Naive thymus-derived CD8-positive, alpha-beta T cell (primary cell): ENCODE measurements at regions not wholly inside any gene's neighbourhood (a gene's known extent, or its start where the extent isn't known, plus 50 kb on each side); places are given as distances from the start of the nearest gene placed in this dataset.

ENCODE experiments used
- ATAC-seq, 2 donors: fragments of 150-1000 bp; cut with Tn5 transposase in 1 of 2; sonication (Bioruptor Pico), chemical (Tn5 transposase) in 1 of 2; 1 replicate in 1 of 2; 2 replicates in 1 of 2; pipeline ENCODE4 v1.10.0; 2021; ENCODE audit warnings: mild to moderate bottlenecking in 2 of 2, moderate library complexity in 2 of 2
- POLR2A ChIA-PET: fragments of 350-600 bp; sonication (Branson Sonifier 250); formaldehyde crosslinking; loops from one replicate; lab custom pipeline; 2021; ENCODE audit warnings: antibody characterized with exemption; lab: Charles Lee
- DNase-seq, 10 donors: peaks; one replicate each; pipeline versions ENCODE4 v3.0.0 to v3.0.0-alpha.2; 2020 to 2022
- H3K27ac Mint-ChIP-seq, 10 donors: one replicate each; pipeline ENCODE4 v1.8.0; 2020 to 2022; ENCODE audit warnings: mild to moderate bottlenecking in 10 of 10, mixed read lengths in 10 of 10, moderate library complexity in 4 of 10, inconsistent platforms in 1 of 10
- H3K27me3 Mint-ChIP-seq, 5 donors: one replicate each; pipeline ENCODE4 v1.8.0; 2021 to 2022; ENCODE audit warnings: mixed read lengths in 5 of 5
- H3K36me3 Mint-ChIP-seq, 3 donors: one replicate each; pipeline ENCODE4 v1.8.0; 2020 to 2022; ENCODE audit warnings: mixed read lengths in 3 of 3, mild to moderate bottlenecking in 2 of 3, inconsistent platforms in 1 of 3
- H3K4me1 Mint-ChIP-seq, 4 donors: one replicate each; pipeline ENCODE4 v1.8.0; 2021 to 2022; ENCODE audit warnings: mixed read lengths in 4 of 4
- H3K4me3 Mint-ChIP-seq, 10 donors: one replicate each; pipeline ENCODE4 v1.8.0; 2020 to 2022; ENCODE audit warnings: mild to moderate bottlenecking in 10 of 10, mixed read lengths in 10 of 10, moderate library complexity in 6 of 10, inconsistent platforms in 1 of 10
- H3K9me3 Mint-ChIP-seq, 9 donors: one replicate each; pipeline ENCODE4 v1.8.0; 2020 to 2022; ENCODE audit warnings: mixed read lengths in 9 of 9, mild to moderate bottlenecking in 3 of 9, inconsistent platforms in 1 of 9, moderate library complexity in 1 of 9

DNA sequence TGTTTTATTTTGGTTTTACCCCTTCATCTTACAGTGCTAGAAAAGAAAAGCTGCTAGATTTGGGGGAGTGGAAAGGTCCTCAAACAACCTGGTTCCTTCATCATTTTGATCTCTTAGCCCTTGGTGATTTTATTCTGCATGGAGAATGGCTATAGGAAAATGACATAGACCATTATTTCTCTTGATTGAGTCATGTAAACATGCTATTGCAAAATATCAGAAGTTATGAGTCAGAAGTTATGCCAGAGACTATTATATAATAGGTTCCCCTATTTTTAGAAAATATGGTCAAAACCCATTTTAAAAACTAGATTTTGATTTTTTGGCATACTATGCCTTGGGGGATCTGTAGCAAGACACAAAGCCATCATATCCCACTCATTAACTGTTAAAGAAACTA is 83.7 kb upstream of the FAM9C start:
- no peak for ATAC-seq
- Mint-ChIP-seq H3K9me3 (peaks cover 0 to 9% (median 0%) of the 10 kb centered on the region in 9 donors), H3K27me3 (no peaks in the 10 kb centered on the region), H3K4me3 (no peak overlapping the region), H3K36me3 (no peaks in the 10 kb centered on the region), H3K27ac (peak overlapping the region in 1 of 10 donors; percentile 40), H3K4me1 (peaks cover 4 to 54% (median 29%) of the 10 kb centered on the region in 4 donors)
- POLR2A ChIA-PET: no interaction called here
- no peak for DNase-seq

DNA sequence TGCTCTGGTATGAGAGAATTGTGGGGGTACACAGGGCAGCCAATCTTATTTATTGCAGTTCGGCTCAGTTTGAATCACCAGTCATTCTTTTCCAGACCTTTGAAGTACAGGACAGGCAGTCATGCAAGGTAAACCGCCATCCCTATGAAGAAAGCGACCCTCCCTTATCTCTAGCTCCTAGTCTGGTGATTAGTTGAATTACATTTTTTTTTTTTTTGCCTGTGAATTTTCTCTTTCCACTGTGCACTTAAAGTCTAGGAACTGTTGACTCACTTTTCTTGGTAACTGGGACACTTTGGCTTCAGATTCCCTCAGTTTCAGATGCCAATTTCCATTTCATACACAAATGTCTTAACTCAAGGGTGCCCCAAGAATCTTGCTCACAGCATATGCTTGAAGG is 82.4 kb upstream of the FAM9C start:
- no peaks in the 10 kb centered on the region for H3K27me3 Mint-ChIP-seq
- H3K27ac Mint-ChIP-seq: peak overlapping the region in 2 of 10 donors; percentile 2 to 25
- DNase-seq: no peak
- ATAC-seq: no peak
- no peak overlapping the region for H3K4me3 Mint-ChIP-seq
- H3K9me3 Mint-ChIP-seq: peaks cover 0 to 9% (median 0%) of the 10 kb centered on the region in 9 donors
- no peaks in the 10 kb centered on the region for H3K36me3 Mint-ChIP-seq
- POLR2A ChIA-PET: no interaction called here
- H3K4me1 Mint-ChIP-seq: peaks cover 5 to 64% (median 35%) of the 10 kb centered on the region in 4 donors

DNA sequence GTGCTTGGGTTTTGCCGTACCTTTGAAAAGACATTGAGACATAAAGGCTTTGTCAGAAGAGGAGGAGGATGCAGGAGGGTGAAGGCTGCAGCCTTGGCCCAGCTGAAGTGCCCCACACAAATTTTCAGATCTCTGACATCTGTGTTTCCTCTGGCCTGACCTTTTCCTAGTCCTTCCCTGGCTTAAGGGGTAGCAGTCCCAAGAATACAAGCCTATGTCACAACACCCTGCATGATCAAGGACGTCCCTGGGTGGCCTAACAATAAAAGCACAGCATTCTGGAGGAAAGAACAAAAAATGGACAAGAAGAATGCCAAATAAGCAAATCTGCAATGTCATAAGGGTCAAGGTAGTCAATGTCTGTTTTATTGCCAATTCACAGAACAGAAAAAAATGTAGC is 80.8 kb upstream of the FAM9C start:
- H3K36me3 Mint-ChIP-seq: no peaks in the 10 kb centered on the region
- POLR2A ChIA-PET: no interaction called here
- peak overlapping the region in 6 of 10 donors; percentile 27 to 95 (median 86) for H3K27ac Mint-ChIP-seq
- no peak for DNase-seq
- H3K27me3 Mint-ChIP-seq: no peaks in the 10 kb centered on the region
- H3K4me1 Mint-ChIP-seq: peaks cover 5 to 51% (median 30%) of the 10 kb centered on the region in 4 donors
- ATAC-seq: no peak
- H3K4me3 Mint-ChIP-seq: no peak overlapping the region
- H3K9me3 Mint-ChIP-seq: peaks cover 0 to 2% (median 0%) of the 10 kb centered on the region in 9 donors

DNA sequence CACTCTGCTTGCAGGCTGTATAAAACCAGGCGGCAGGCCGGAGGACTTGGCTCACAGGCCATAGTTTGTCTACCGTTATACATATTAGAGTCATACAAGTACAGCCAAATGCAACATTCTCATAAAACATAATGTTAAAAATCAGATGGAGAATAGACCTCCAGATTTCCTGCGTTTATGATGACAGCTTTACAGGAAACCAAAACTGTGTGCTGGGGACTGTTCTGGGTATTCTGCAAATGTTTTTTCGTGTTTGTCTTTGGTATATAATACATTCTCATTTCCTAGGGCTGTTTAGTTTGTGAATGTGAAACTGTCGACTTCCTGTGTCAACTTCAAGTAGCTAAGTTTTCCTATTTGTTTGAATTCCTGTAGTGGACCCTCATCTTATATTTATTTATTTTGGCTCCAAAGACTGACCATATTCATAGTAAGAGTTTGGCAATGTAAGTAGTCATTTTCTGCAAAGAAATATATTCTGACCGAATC is 79.5 kb upstream of the FAM9C start:
- Mint-ChIP-seq H3K27ac (peak overlapping the region; percentile 50 to 95 (median 84)), H3K27me3 (no peaks in the 10 kb centered on the region), H3K36me3 (no peaks in the 10 kb centered on the region), H3K4me1 (peaks cover 5 to 48% (median 29%) of the 10 kb centered on the region in 4 donors), H3K4me3 (peak overlapping the region; percentile 21 to 71 (median 64)), H3K9me3 (peaks cover 0 to 6% (median 0%) of the 10 kb centered on the region in 9 donors)
- POLR2A ChIA-PET: interaction anchor here (0.5 to 1.1 kb wide), 2 partner anchors 9 to 108 kb away, joined by 4 read pairs; no protein-coding TSS in a partner anchor
- ATAC-seq (peak; percentile 57 to 68), DNase-seq (peak in 3 of 10 donors; percentile 15 to 29 (median 16))

DNA sequence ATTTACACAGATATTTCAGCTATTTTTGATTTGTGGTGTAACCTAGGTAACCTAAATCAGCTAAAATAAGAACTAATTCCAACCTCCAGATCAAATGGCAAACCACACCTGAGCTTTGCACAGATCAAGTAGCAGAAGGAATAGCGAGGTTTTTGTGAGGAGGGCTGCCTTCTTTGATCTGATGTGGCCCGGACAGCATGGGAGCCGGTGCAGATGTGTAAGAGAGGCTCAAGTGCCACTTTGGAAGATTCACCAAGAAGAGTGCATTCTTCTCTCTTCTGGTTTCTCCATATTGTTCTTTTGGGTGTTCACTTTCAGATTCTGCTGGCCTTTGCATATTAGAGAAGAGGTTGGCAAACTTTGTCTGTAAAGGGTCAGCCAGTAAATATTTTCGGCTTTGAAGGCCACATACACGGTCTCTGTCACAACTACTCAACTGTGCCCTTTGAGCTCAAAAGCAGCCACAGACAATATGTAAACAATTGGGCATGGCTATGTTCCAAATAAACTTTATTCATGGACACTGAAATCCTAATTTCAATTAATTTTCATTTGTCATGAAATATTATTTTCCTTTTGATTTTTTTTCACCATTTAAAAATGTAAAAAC is 78.9 kb upstream of the FAM9C start:
- Mint-ChIP-seq H3K27ac (peak overlapping the region; percentile 50 to 95 (median 84)), H3K4me3 (peak overlapping the region; percentile 10 to 71 (median 64)), H3K4me1 (peaks cover 5 to 46% (median 29%) of the 10 kb centered on the region in 4 donors), H3K27me3 (no peaks in the 10 kb centered on the region), H3K9me3 (peaks cover 0 to 9% (median 0%) of the 10 kb centered on the region in 9 donors), H3K36me3 (no peaks in the 10 kb centered on the region)
- DNase-seq (no peak), ATAC-seq (peak in 1 of 2 donors; percentile 57)
- POLR2A ChIA-PET: interaction anchor here (0.5 to 1.1 kb wide), 2 partner anchors 8 to 108 kb away, joined by 4 read pairs; no protein-coding TSS in a partner anchor

DNA sequence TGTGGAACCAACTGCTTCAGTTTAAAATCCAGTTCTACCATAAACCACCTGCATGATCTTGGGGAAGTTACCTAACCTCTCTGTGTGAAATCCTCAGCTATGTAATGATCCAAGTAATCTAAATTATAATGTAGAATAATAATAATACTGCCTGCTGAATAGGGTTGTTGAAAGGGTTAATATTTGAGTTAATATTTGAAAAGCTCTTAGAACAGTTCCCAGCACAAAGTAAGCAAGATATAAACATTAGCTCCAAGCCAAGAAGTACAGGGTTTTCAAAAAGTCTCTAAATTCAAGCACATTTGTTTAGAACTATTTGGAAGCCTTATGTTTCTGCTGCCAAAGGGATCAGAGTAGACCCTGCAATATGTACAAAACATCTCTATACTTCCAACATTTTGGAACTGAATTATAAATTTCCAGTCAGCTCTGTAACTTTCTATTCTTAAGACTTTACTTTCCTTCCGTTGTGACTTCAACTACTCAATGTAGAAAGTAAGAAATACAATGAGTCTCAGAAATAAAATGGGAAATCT is 76.7 kb upstream of the FAM9C start:
- ATAC-seq (no peak), DNase-seq (no peak)
- Mint-ChIP-seq H3K36me3 (peaks cover 0 to 20% (median 0%) of the 10 kb centered on the region in 3 donors), H3K4me1 (peaks cover 5 to 38% (median 27%) of the 10 kb centered on the region in 4 donors), H3K9me3 (peaks cover 0 to 29% (median 0%) of the 10 kb centered on the region in 9 donors), H3K27me3 (no peaks in the 10 kb centered on the region), H3K4me3 (no peak overlapping the region), H3K27ac (no peak overlapping the region)
- POLR2A ChIA-PET: no interaction called here

DNA sequence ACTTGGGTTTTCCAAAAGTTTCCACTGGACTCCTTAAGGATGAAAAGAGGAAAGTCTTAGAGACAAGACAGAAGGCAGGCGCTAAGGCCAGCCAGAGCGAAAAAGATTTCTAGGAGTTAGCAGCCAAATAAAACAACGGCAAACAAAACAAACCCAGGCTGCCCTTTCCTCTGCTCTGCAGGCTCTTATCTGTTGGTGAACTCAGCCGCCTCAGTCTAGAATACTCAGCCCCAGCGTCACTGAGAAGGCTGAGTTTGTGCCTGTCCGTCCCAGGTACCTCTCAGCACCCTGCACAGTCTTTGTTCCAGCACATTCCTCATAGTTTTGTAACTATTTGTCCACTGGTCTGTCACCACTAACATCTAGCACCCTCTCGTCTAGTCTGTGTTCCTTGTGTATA is 75.6 kb upstream of the FAM9C start:
- DNase-seq (no peak), ATAC-seq (no peak)
- Mint-ChIP-seq H3K4me1 (peaks cover 5 to 32% (median 25%) of the 10 kb centered on the region in 4 donors), H3K27me3 (no peaks in the 10 kb centered on the region), H3K9me3 (peaks cover 0 to 29% (median 0%) of the 10 kb centered on the region in 9 donors), H3K36me3 (peaks cover 0 to 20% (median 0%) of the 10 kb centered on the region in 3 donors), H3K27ac (no peak overlapping the region), H3K4me3 (no peak overlapping the region)
- POLR2A ChIA-PET: no interaction called here

DNA sequence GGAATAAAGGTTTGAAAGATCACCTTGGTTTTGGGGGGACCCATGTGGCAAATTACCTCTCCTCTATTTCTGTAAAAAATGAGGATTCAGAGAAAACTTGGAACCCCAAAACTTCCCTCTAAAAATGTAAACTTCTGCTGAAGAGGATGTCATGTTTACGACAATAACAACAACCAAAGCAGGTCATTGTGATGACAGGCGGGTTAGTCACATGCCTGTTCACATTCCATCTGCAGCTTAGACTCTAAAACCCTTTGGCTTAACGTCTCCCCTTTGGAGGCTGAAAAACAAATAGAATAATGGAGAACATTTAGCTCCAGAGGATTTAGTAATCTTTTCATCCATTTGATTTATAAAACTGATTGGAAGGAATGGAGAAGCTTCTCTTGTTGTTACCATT is 75.0 kb upstream of the FAM9C start:
- H3K4me3 Mint-ChIP-seq: no peak overlapping the region
- H3K9me3 Mint-ChIP-seq: peaks cover 0 to 29% (median 0%) of the 10 kb centered on the region in 9 donors
- POLR2A ChIA-PET: no interaction called here
- DNase-seq (no peak), ATAC-seq (no peak)
- H3K27me3 Mint-ChIP-seq: no peaks in the 10 kb centered on the region
- H3K4me1 Mint-ChIP-seq: peaks cover 5 to 26% (median 19%) of the 10 kb centered on the region in 4 donors
- peaks cover 0 to 25% (median 0%) of the 10 kb centered on the region in 3 donors for H3K36me3 Mint-ChIP-seq
- no peak overlapping the region for H3K27ac Mint-ChIP-seq

DNA sequence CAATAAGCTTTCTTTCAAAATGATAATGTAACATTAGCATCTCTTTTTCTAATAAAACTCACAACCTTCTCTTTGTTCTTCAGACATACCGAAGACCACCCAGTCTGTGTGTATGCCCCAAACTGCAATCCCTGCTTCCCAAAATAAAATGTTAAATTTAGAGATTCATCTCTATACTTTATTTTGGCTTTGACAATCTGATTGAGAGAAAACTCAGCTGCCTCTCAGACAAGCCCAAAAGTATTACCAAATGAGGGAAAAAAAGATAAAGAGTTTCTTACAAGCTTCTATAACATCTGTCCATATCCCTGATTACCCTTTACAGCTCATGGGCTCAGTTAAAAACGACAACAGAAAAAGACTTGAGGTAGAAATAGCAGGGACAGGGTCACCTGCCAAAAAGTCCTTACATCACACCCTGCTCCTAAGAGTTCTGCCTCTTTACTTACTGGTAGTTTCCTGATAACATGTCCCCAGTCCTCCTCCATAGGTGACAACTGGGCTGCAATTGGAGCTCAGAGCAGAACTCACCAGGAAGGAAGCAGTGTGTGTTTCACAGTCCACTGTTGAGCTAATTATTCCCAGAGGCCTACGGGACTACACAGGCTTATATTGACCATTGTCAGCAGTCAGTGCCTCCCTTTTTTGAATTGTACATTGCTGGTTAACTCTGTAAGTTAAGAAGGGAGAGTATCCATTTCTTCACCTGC is 70.9 kb upstream of the FAM9C start:
- no peak for DNase-seq
- no peak overlapping the region for H3K4me3 Mint-ChIP-seq
- H3K9me3 Mint-ChIP-seq: peaks cover 0 to 33% (median 0%) of the 10 kb centered on the region in 9 donors
- no peak overlapping the region for H3K27ac Mint-ChIP-seq
- POLR2A ChIA-PET: interaction anchor here (1.9 kb wide), 1 partner anchor 9 kb away, joined by 4 read pairs; no protein-coding TSS in a partner anchor
- peaks cover 0 to 2% (median 0%) of the 10 kb centered on the region in 4 donors for H3K4me1 Mint-ChIP-seq
- peaks cover 0 to 29% (median 0%) of the 10 kb centered on the region in 3 donors for H3K36me3 Mint-ChIP-seq
- H3K27me3 Mint-ChIP-seq: no peaks in the 10 kb centered on the region
- no peak for ATAC-seq

DNA sequence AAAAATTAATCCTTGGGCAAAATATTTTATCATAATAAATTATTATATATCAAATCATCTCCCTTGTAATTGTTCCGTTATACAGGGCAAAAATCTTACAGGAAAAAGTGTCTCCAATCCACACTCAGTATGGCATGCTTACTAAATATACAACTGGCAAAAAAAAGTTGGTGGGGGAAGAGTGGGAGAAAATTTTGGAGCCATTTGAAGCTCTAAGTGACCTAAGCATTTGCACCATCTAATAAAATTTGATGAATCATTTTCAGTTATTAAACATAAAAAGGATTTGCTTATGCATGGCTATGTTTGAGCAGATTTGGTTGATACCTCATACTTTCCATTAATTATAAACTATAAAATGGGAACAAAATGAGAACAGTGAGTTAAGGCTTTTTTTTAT is 68.1 kb upstream of the FAM9C start:
- POLR2A ChIA-PET: interaction anchor here (0.5 kb wide), 1 partner anchor 307 kb away, joined by 3 read pairs; no protein-coding TSS in a partner anchor
- ATAC-seq (no peak), DNase-seq (no peak)
- H3K36me3 Mint-ChIP-seq: peaks cover 0 to 21% (median 0%) of the 10 kb centered on the region in 3 donors
- H3K27ac Mint-ChIP-seq: no peak overlapping the region
- peaks cover 0 to 2% (median 0%) of the 10 kb centered on the region in 4 donors for H3K4me1 Mint-ChIP-seq
- H3K27me3 Mint-ChIP-seq: no peaks in the 10 kb centered on the region
- H3K4me3 Mint-ChIP-seq: no peak overlapping the region
- peaks cover 0 to 15% (median 0%) of the 10 kb centered on the region in 9 donors for H3K9me3 Mint-ChIP-seq

DNA sequence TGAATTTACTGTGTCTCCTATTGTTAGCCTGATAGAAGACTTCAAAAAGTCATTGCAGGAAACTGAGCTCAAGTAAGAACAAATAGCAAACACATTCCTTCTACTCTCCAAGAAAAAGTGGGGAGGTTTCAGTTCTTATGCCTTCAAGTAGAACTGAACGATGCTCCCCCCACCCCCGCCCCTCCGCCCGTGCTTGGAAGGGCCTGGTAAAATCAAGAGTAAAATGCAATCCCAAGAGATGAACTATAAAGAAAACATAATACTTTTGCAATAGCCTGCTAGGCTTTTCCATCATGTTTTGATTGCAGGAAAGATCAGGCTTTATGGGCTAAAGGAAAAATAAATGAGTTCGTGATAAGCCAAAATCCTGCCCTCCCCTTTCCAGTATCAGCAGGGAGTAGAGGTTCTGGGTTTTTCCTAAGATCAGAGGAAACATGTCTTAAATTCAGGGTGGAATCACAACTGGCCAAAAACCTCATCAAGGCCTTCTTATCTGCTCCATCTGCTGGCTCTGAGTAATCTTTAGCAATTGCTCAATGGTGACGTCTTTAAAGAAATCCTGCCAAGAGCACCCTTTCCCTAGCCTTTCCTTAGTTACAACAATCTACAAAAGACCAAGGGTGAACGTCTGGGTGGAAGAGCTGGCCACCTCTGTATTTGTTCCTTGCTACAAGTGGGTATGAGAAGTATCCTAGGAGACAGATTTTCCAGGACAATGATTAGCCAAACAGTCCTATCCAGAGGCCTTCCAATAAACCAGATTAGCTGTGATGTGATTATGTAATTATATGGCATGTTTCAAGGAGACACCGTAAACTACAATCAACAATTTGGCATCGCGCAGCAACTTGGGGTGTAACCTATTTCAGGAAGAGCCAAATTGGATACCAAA is 66.3 kb upstream of the FAM9C start:
- peaks cover 0 to 4% (median 0%) of the 10 kb centered on the region in 9 donors for H3K9me3 Mint-ChIP-seq

DNA sequence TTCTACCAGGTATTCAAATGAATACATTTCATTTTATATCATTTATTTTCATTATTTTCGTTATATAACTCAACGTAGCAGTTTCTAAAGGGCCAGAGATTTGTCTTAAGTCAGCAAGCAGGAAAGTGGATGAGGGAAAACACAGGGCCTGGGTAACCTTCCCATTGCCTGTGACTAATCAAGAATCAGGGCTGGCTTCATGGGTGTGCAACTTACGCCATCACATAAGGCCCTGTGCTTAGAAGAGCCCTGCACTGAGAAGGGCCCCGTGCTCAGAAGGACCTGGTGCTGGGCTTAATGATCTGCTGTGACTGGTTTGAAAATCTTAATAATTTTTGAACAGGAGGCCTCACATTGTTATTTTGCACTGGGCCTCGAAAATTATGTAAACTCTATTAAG is 65.4 kb upstream of the FAM9C start:
- POLR2A ChIA-PET: no interaction called here
- no peak overlapping the region for H3K27ac Mint-ChIP-seq
- H3K4me3 Mint-ChIP-seq: no peak overlapping the region

More for the DNA sequence above, 66.3 kb upstream of the FAM9C start:
- Mint-ChIP-seq H3K36me3 (peaks cover 0 to 9% (median 0%) of the 10 kb centered on the region in 3 donors), H3K27ac (no peak overlapping the region), H3K4me1 (peaks cover 0 to 2% (median 0%) of the 10 kb centered on the region in 4 donors), H3K4me3 (no peak overlapping the region), H3K27me3 (no peaks in the 10 kb centered on the region)
- POLR2A ChIA-PET: no interaction called here
- DNase-seq: no peak
- no peak for ATAC-seq

More for the DNA sequence above, 65.4 kb upstream of the FAM9C start:
- ATAC-seq (no peak), DNase-seq (no peak)
- Mint-ChIP-seq H3K4me1 (peaks cover 0 to 2% (median 0%) of the 10 kb centered on the region in 4 donors), H3K27me3 (no peaks in the 10 kb centered on the region), H3K36me3 (peaks cover 0 to 8% (median 0%) of the 10 kb centered on the region in 3 donors), H3K9me3 (peaks cover 0 to 4% (median 0%) of the 10 kb centered on the region in 9 donors)
